ENCODE measurements at regions not wholly inside any gene's neighbourhood (a gene's known extent, or its start where the extent isn't known, plus 50 kb on each side); places are given as distances from the start of the nearest gene placed in this dataset.

GRCh38 chr2:35298493-35298892 lies 1057.1 kb upstream of the CRIM1 start:
- BruUV-seq (replicated peaks): no TSS peak
- H3K36me3 ChIP-seq (ENCODE audit: insufficient read depth, low read length, poor library complexity, severe bottlenecking): no peaks in the 10 kb centered on the region
- H3K9me3 ChIP-seq (ENCODE audit: low read depth, low read length, poor library complexity, severe bottlenecking): no peaks in the 10 kb centered on the region
- CTCF ChIA-PET: no interaction called here
- DNase-seq (ENCODE audit: low spot score): peak; percentile 21
- H3K27me3 ChIP-seq (replicated peaks; ENCODE audit: insufficient read depth, low read depth, low read length, poor library complexity): no peaks in the 10 kb centered on the region
- H3K4me1 ChIP-seq (ENCODE audit: insufficient read depth, low read length, poor library complexity, severe bottlenecking): no peaks in the 10 kb centered on the region
- POLR2A ChIA-PET (ENCODE audit: low non-redundant PET): no interaction called here
- no peak overlapping the region for H3K27ac ChIP-seq (ENCODE audit: low read depth, low read length, poor library complexity, severe bottlenecking)
- intact Hi-C loops (cut with micrococcal nuclease; ENCODE audit: unreplicated experiment): no loop called here
- no peak overlapping the region for H3K4me3 ChIP-seq (ENCODE audit: low read depth, low read length, poor library complexity, severe bottlenecking)
- TF ChIP-seq EZH2 (IDR thresholded peaks at IDR 0.05; ENCODE audit: borderline replicate concordance, low read depth, low read length, poor library complexity, severe bottlenecking): no peak
- no peak for TF ChIP-seq CTCF (conservative IDR thresholded peaks at IDR 0.05; ENCODE audit: low read depth, low read length)

DNA sequence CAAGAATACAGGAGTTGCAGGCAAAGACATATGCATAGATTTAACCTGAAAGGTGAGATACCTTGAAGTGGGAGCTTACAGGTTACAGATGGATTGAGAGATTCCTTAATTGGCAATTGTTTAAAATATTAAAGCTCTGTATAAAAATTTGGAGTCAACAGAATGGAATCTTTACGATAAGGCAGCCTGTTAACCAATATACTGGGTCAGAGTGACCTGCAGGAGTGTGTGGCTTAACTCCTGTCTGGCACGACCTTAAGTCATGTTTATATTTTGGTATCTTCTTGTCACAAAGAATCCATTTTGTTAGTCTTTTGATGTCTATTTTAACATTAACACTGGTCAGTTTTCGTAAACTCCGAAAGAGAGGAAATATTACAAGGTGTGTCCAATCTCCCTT lies 1058.2 kb upstream of the CRIM1 start:
- no peaks in the 10 kb centered on the region for H3K27me3 ChIP-seq (replicated peaks; ENCODE audit: insufficient read depth, low read depth, low read length, poor library complexity)
- ChIA-PET POLR2A (ENCODE audit: low non-redundant PET) (no interaction called here), CTCF (no interaction called here)
- no peaks in the 10 kb centered on the region for H3K9me3 ChIP-seq (ENCODE audit: low read depth, low read length, poor library complexity, severe bottlenecking)
- TF ChIP-seq CTCF (conservative IDR thresholded peaks at IDR 0.05; ENCODE audit: low read depth, low read length) (no peak), EZH2 (IDR thresholded peaks at IDR 0.05; ENCODE audit: borderline replicate concordance, low read depth, low read length, poor library complexity, severe bottlenecking) (no peak)
- no TSS peak for BruUV-seq (replicated peaks)
- intact Hi-C loops (cut with micrococcal nuclease; ENCODE audit: unreplicated experiment): no loop called here
- H3K36me3 ChIP-seq (ENCODE audit: insufficient read depth, low read length, poor library complexity, severe bottlenecking): no peaks in the 10 kb centered on the region
- no peaks in the 10 kb centered on the region for H3K4me1 ChIP-seq (ENCODE audit: insufficient read depth, low read length, poor library complexity, severe bottlenecking)
- no peak overlapping the region for H3K4me3 ChIP-seq (ENCODE audit: low read depth, low read length, poor library complexity, severe bottlenecking)
- no peak overlapping the region for H3K27ac ChIP-seq (ENCODE audit: low read depth, low read length, poor library complexity, severe bottlenecking)
- DNase-seq (ENCODE audit: low spot score): no peak

DNA sequence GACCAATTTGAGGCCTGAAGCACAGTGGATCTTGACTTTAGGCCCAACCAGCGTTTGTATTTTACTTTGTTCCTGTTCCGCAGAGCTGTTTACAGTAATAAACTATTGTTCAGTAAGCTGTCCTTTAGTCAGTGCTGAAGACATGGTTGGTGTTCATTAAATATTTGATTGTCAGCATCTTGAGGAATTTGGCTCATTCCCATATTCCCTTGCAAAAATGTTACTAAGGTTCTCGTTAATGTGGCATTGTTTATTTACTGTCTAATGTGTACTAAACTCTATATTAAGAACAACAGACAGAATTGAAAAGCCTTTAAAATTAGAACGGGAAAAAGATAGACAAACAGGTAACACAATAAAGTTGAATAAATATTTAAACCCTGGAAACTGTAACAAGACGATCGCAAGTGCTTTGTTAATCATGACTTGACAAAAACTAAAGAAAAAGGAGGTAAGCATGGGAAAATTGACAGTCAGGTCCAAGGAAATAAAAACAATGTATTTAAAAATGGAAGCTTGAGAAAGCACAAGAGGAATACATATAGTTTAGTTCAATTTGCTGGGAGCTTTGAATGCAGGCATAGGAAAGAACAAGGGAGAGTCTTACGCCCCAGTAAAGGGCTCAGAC lies 1060.8 kb upstream of the CRIM1 start:
- no peak overlapping the region for H3K4me3 ChIP-seq (ENCODE audit: low read depth, low read length, poor library complexity, severe bottlenecking)
- H3K27me3 ChIP-seq (replicated peaks; ENCODE audit: insufficient read depth, low read depth, low read length, poor library complexity): no peaks in the 10 kb centered on the region
- no TSS peak for BruUV-seq (replicated peaks)
- H3K4me1 ChIP-seq (ENCODE audit: insufficient read depth, low read length, poor library complexity, severe bottlenecking): no peaks in the 10 kb centered on the region
- no peaks in the 10 kb centered on the region for H3K36me3 ChIP-seq (ENCODE audit: insufficient read depth, low read length, poor library complexity, severe bottlenecking)
- no peak overlapping the region for H3K27ac ChIP-seq (ENCODE audit: low read depth, low read length, poor library complexity, severe bottlenecking)
- TF ChIP-seq CTCF (conservative IDR thresholded peaks at IDR 0.05; ENCODE audit: low read depth, low read length) (no peak), EZH2 (IDR thresholded peaks at IDR 0.05; ENCODE audit: borderline replicate concordance, low read depth, low read length, poor library complexity, severe bottlenecking) (no peak)
- no peaks in the 10 kb centered on the region for H3K9me3 ChIP-seq (ENCODE audit: low read depth, low read length, poor library complexity, severe bottlenecking)
- DNase-seq (ENCODE audit: low spot score): no peak
- intact Hi-C loops (cut with micrococcal nuclease; ENCODE audit: unreplicated experiment): no loop called here
- ChIA-PET POLR2A (ENCODE audit: low non-redundant PET) (no interaction called here), CTCF (no interaction called here)
